ENCODE measurements at regions not wholly inside any gene's neighbourhood (a gene's known extent, or its start where the extent isn't known, plus 50 kb on each side); places are given as distances from the start of the nearest gene placed in this dataset.
"Not testable (repeated sequence)": the region's sequence is repeated elsewhere in the genome, so short reads cannot be mapped to it uniquely, and the experiment has no call there.

DNA sequence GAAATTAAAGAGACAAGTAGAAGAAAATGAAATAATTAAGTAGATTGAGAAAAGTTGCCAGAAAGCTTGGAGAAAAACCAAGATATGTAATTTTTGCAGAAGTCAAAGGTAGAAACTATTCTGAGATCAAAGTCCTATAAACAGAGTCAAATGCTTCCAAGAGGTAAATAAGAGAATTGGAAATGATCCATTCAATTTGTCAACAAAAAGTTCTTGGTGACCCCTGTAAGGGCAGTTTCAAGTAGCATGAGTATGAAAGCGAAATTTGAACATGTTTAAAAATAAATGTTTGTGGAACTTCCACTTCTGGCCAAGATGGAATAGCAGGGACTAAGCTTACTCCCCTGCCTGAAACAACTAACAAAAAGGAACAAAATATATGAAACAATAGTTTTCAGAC is 562.0 kb downstream of the SMARCA1 start:
- DNase-seq (ENCODE audit: low read depth), result no peak

GRCh38 chrX:128954697-128955096 is 568.6 kb downstream of the SMARCA1 start:
- not testable (repeated sequence) for DNase-seq (ENCODE audit: low read depth)

GRCh38 chrX:128931071-128931470 is 592.2 kb downstream of the SMARCA1 start:
- DNase-seq (ENCODE audit: low read depth), result no peak

DNA sequence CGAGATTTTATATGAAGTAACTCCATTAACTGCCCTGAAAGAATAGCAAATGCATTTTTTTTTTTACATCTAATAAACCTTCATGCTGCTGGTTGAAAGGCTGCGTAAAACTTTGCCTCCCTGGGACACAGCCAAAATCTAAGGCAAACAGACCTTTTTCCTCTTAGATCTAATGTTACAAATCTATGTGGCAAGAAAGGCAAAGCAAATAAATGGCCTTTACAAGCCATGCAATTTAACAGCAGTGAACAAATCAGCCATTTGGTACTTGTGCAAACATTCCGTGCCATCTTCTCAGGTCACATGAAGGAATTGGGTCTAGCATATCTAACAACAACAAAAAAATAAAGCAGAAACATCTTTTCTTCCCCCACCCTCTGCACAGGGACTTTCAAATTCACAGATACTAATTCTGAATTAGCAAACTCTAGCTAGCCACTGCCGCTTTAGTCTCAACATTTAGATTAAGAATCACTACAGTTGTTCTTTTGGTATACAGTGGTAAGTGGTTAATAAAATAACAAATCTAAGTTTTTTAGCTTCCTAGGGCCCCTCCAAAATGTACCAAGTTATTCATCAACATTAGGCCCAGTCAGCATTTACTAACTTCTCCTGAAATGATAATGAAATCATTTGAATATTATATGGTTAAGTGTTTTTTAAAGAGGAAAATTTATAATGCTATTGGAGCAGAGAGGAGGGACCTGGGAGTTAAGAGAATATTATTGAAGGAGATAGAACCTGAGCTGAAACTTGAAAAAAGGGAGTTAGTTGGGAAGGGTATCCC is 593.8 kb downstream of the SMARCA1 start:
- no peak for DNase-seq (ENCODE audit: low read depth)

- DNase-seq (ENCODE audit: low read depth), result peak; percentile 35
These were observed 594.7 kb downstream of the SMARCA1 start for GRCh38 chrX:128928636-128929035.

DNA sequence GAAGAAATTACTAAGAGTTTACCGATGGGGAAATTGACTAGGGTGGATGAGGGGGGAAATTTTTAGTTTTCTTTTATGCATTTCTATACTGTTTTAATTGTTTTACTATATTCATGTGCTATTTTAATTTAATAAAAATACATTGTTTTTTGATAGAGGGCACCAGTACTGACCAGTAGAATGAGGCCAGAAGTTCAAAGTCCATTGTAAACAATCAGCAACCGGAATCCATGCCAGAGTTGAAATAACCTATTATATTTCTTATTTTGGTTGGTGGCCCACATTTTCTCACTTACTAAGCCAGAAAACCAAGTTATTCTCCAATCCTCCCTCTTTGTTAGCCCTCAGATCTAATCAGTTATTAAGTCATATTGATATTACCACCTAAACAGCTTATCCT is 595.9 kb downstream of the SMARCA1 start:
- no peak for DNase-seq (ENCODE audit: low read depth)

DNA sequence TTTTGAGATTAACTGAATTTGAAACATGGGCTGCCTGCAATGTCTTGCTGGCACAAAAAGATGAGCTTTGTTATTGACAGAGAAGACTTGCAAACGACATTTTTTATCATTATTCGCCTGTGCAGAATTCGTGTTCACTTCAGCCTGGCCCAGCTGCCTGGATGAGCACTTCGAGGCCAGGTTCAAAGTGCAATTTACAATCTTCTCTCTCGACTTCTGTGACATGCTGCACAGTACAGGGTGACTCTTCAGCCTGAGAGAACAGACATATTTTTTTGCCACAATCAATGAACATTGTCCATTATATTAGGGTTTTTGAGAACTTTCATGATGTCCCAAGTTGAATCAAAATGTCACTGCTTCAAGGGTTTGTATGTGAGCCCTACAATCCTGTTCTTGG is 616.5 kb downstream of the SMARCA1 start:
- DNase-seq (ENCODE audit: low read depth), result no peak

DNA sequence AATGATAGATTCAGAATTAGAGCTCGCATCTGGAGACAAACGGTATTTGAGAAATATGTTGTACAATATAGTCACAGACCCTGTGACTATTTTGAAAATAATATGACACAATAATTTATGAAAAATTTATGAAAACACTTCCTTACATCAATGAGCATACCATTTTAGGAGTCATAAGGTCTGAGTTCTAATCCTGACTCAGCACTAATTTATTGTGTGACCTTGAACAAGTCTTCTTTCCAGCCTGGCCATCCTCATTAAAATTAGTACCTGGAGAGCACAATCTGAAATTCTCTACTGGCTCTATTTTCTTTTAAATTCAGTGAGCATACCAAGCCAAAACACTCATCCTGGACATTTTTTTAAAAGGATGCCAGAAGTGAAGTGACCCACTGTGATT is 622.3 kb downstream of the SMARCA1 start:
- DNase-seq (ENCODE audit: low read depth), result no peak

- DNase-seq (ENCODE audit: low read depth), result no peak
These were observed 625.7 kb downstream of the SMARCA1 start for GRCh38 chrX:128897621-128898020.

- no peak for DNase-seq (ENCODE audit: low read depth)
These were observed 631.7 kb downstream of the SMARCA1 start for GRCh38 chrX:128891554-128891953.

DNA sequence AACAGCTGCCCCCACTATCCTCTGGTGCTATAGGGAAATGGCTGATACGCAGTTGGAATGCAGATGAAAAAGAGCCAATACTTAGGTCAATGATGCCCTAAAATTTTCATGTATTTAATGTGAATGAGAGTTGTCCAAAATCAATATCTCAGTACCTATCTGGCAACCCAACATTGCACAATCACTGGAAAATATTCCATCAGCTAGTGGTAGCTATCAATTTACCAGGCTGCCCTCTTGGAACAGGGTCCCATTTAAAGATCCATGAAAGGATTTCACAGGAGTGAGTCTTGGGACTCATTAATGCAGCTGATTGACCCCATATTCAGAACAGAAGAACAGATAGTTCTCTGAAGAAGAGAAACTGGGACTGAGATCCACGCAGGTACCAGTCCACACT is 638.9 kb downstream of the SMARCA1 start:
- no peak for DNase-seq (ENCODE audit: low read depth)

DNA sequence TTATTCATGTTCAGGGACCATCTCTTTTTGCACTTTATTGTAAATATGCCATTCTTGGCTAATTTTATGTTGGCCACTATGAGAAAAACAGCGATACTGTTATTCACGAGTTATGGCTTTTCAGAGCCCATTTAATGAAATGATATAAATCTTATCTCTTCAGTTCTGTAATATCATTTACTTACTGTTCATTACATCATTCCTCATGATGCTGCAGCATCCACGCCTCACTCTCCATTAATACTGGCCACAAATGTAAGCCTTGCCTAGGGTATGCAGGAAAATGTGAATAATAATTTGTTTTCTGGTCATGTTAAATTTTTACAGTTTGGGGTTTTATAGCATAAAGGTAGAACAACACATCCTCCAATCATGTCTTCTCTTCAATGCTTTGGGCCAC is 639.6 kb downstream of the SMARCA1 start:
- no peak for DNase-seq (ENCODE audit: low read depth)

DNA sequence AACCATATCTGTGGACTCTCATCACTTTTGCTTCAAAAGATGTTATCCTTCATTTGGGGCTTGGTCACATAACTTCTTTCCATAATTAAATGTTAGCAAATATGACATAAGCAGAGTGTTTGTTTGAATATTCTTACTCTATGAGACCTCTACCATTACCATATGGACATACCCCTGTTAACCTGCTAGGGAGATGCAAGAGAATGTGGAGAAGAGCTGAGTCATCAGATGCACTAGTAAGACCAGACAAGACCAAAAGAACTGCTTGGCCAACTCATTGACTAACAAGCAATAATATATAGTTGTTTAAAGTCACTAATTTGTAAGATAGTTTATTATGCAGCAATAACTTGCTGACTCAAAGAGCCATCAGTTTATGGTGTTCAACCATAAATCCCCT is 652.9 kb downstream of the SMARCA1 start:
- DNase-seq (ENCODE audit: low read depth), result no peak

DNA sequence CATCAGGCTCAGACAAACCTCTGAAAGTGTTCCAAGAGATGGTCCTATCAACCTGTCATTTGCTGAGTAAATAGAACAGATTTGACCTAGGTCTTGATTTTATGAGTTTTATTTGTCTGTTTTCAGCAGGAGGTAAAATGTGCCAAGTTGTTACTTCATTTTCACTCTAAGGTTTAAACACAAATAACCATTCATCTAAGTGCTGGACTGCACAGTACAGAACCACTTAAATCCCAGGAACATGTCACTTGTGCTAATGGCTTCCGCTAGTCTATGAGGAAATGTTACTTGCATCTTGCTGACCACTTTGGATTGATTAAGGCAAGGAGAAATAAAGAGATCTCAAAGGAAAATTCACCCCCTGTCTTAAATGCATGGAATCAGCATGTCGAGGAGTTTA is 660.7 kb downstream of the SMARCA1 start:
- no peak for DNase-seq (ENCODE audit: low read depth)

- no peak for DNase-seq (ENCODE audit: low read depth)
These were observed 674.9 kb downstream of the SMARCA1 start for GRCh38 chrX:128848374-128848773.

GRCh38 chrX:128846385-128846784 is 676.9 kb downstream of the SMARCA1 start:
- DNase-seq (ENCODE audit: low read depth), result no peak

GRCh38 chrX:128818690-128819089 is 704.6 kb downstream of the SMARCA1 start:
- no peak for DNase-seq (ENCODE audit: low read depth)

DNA sequence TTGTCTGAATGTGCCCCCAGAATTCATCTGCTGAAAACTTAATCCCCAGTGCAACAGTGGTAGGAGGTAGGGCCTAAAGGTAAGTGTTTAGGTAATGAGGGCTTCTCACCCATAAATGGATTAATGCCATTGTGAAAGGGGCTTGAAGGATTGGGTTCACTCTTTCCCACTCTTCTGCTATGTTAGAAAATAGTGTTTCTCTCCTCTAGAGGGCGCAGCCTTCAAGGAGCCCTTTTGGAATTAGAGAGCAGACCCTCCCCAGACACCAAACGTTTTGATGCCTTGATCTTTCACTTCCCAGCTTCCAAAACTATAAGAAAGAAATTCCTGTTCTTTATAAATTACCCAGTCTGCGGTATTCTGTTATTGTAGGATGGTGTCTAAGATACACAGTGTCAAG is 706.4 kb downstream of the SMARCA1 start:
- DNase-seq (ENCODE audit: low read depth), result no peak

DNA sequence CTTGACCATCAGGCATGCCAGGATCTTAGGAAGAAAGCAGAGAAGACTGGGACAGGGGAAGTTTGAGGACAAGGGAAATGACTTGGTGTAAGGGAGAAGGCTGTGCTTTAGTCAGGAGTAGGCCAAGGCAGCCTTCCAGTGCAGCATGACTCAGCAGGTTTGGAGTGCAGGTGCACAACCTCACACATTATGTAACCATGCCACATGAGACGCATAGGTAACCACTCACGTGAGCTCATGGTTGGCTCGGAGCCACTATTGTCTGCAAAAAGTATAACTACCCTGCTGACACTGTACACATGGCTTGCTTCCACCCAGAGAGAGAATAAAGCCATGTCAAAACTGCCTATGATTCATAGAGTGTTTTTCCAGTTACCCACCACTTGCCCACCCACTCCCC is 715.9 kb downstream of the SMARCA1 start:
- DNase-seq (ENCODE audit: low read depth), result no peak

DNA sequence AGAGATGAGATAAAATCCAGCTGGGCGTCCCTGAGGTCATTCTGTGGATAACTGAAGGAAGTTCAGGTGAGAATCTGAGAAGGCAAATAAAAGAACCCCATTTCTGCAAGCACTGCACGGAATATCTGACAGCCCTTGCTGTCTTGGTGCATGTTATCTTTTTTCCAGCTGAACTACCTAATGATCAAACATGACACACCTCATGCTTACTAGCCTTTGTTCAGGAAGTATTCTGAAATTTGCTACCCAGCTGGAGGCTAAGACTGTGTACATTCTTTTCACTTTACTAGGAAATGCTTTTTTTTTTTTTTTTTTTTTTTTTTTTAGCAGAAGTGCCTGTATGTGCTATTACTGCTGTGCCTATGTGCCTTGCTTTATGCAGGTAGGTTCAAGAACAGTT is 718.1 kb downstream of the SMARCA1 start:
- DNase-seq (ENCODE audit: low read depth), result no peak

- no peak for DNase-seq (ENCODE audit: low read depth)
These were observed 718.5 kb downstream of the SMARCA1 start for GRCh38 chrX:128804828-128805227.

DNA sequence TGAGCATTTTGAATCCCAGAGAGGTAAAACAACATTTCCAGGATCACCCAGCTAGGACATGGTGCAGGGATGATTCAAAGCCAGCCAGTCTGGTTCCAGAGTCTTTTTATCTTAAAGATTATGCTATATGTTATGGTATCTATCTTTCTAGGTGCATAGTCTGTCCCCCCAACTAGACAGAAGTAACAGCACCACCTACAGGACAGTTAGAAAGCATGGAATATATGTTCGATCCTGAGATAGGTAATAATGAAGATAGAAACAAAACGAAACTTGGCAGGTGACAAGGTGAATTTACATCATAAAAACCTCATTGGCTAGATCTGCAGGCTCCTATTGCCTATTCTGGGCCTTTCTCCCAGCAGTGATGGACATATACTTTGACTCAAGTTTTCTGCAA is 723.2 kb downstream of the SMARCA1 start:
- no peak for DNase-seq (ENCODE audit: low read depth)

DNA sequence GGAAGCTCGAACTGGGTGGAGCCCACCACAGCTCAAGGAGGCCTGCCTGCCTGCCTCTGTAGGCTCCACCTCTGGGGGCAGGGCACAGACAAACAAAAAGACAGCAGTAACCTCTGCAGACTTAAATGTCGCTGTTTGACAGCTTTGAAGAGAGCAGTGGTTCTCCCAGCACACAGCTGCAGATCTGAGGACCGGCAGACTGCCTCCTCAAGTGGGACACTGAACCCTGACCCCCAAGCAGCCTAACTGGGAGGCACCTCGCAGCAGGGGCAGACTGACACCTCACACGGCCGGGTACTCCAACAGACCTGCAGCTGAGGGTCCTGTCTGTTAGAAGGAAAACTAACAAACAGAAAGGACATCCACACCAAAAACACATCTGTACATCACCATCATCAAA is 730.9 kb upstream of the ACTRT1 start:
- not testable (repeated sequence) for DNase-seq (ENCODE audit: low read depth)

DNA sequence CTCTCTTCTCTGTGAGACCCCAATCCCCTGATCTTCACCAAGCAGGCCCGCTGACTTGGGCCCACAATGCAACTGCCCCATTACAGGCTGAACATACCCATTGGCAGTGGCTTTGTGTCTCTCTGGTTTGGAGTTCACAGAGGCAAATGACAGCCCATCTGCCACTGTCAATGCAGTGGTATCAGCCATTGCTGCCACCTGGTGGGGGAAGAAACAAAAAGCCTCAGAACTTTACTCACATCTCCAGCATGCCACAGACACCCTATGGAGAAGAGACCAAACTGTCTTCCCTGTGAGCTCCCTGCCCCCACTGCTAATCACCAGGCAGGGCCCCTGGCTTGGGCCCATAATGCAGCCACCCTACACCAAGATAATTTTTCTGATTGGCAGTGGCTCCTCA is 729.3 kb upstream of the ACTRT1 start:
- DNase-seq (ENCODE audit: low read depth), result no peak
